Activated naive CD8-positive, alpha-beta T cell treated with anti-CD3 and anti-CD28 coated beads, Interleukin-2, amount 10 ng/mL, durations not matched to agents 7 days and 5 days (primary cell): ENCODE measurements at regions not wholly inside any gene's neighbourhood (a gene's known extent, or its start where the extent isn't known, plus 50 kb on each side); places are given as distances from the start of the nearest gene placed in this dataset.

Experiments used
- ATAC-seq: fragments of 150-1000 bp; cut with Tn5 transposase; one replicate; pipeline ENCODE4 v1.10.0; 2021; ENCODE audit warnings: low read depth, moderate library complexity
- POLR2A ChIA-PET: fragments of 350-600 bp; sonication (Branson Sonifier 250); formaldehyde crosslinking; loops from one replicate; lab custom pipeline; 2021; ENCODE audit warnings: antibody characterized with exemption; lab: Charles Lee
- DNase-seq: peaks from one replicate; pipeline ENCODE4 v3.0.0; 2021
- H3K27ac Mint-ChIP-seq: one replicate; pipeline ENCODE4 v1.8.0; 2022; ENCODE audit warnings: mild to moderate bottlenecking, mixed read lengths
- H3K27me3 Mint-ChIP-seq: one replicate; pipeline ENCODE4 v1.8.0; 2022; ENCODE audit warnings: mild to moderate bottlenecking, moderate library complexity, mixed read lengths
- H3K36me3 Mint-ChIP-seq: one replicate; pipeline ENCODE4 v1.8.0; 2021; ENCODE audit warnings: mild to moderate bottlenecking, mixed read lengths
- H3K4me1 Mint-ChIP-seq: one replicate; pipeline ENCODE4 v1.8.0; 2021; ENCODE audit warnings: mixed read lengths
- H3K4me3 Mint-ChIP-seq: one replicate; pipeline ENCODE4 v1.8.0; 2022; ENCODE audit warnings: mild to moderate bottlenecking, moderate library complexity, mixed read lengths
- H3K9me3 Mint-ChIP-seq: one replicate; pipeline ENCODE4 v1.8.0; 2021; ENCODE audit warnings: mixed read lengths

DNA sequence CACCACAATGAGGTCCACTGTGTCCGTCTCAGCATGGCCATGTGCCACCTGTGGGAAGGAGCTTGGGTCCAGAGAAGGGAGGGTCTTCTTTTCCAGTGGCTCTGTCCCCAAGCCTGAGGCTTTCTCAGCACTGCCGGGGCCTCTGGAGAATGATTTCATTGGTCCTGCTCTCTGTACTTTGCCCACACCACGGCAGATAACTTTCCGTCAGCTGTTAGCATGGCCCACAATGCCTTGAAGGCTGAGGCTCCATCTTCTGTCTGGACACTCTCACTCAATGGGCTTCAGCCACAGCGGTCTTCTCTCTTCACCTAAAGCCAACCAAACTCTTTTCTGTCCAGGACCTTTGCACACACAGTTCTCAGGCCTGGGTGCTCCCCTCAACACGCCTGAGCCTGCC is 192.5 kb downstream of the CXCL12 start:
- DNase-seq: no peak
- H3K4me1 Mint-ChIP-seq: no peaks in the 10 kb centered on the region
- POLR2A ChIA-PET: no interaction called here
- no peak overlapping the region for H3K4me3 Mint-ChIP-seq
- no peak overlapping the region for H3K27ac Mint-ChIP-seq
- no peaks in the 10 kb centered on the region for H3K36me3 Mint-ChIP-seq
- ATAC-seq: no peak
- peaks cover 5% of the 10 kb centered on the region for H3K27me3 Mint-ChIP-seq
- H3K9me3 Mint-ChIP-seq: no peaks in the 10 kb centered on the region

DNA sequence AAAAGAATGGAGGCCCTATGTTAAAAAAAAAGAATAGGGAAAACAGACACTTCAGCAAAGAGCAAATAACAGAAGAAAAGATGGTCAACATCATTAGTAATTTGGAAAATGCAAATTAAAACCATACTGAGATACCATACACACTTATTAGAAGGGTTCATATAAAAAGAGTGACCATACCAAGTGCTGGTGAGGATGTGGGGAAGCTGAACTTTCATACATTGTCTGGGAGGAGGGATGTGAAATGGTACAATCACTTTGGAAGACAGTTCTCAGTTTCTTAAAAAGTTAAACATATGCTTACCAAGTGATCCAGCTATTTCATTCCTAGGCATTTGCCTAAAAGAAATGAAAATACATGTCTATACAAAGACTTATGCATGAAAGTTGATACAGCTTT is 194.4 kb downstream of the CXCL12 start:
- H3K4me1 Mint-ChIP-seq: no peaks in the 10 kb centered on the region
- no peak for ATAC-seq
- H3K4me3 Mint-ChIP-seq: no peak overlapping the region
- no peaks in the 10 kb centered on the region for H3K9me3 Mint-ChIP-seq
- POLR2A ChIA-PET: no interaction called here
- H3K27me3 Mint-ChIP-seq: peaks cover 3% of the 10 kb centered on the region
- no peak overlapping the region for H3K27ac Mint-ChIP-seq
- DNase-seq: no peak
- no peaks in the 10 kb centered on the region for H3K36me3 Mint-ChIP-seq

DNA sequence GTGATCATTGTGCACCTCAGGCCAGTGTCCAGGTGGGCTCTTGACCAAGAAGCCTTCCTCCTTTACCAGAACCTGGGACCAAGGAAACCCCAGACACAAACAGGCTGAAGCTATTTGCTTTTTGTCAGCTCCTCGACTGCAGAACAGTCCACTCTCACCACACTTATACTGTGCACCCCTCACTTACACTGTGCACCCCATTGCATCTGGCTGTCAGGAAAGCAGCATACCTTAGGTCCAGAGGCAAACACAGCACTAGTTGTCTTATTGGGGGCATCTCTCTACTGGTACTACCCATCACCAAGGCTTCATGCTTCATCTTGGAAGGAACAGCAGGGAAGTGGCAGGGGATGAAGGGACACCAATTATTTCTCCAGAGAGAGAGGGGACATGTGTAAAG is 198.1 kb downstream of the CXCL12 start:
- no peaks in the 10 kb centered on the region for H3K27me3 Mint-ChIP-seq
- H3K27ac Mint-ChIP-seq: no peak overlapping the region

DNA sequence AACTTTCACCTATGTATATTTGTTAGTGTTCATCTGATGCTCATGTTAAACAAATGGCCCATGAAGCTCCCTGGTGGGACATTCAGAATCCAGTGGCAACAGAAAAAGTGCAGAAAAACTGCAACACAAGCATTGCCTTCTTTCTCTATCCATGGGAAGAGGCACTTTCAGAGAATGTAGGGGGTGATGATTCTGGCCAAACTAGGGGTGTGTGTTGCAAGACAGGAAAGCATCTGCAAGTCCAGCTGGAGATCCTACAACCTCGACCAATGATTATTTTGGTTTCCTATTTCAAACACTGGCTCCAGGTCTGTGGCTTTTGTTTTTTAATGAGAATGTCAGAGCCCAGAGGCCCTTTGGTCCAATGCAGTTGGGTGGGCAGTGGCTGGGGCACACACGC is 198.7 kb downstream of the CXCL12 start:
- H3K36me3 Mint-ChIP-seq: no peaks in the 10 kb centered on the region
- no peaks in the 10 kb centered on the region for H3K9me3 Mint-ChIP-seq
- DNase-seq (no peak), ATAC-seq (no peak)
- H3K4me1 Mint-ChIP-seq: no peaks in the 10 kb centered on the region
- H3K27ac Mint-ChIP-seq: no peak overlapping the region
- no peaks in the 10 kb centered on the region for H3K27me3 Mint-ChIP-seq
- POLR2A ChIA-PET: no interaction called here
- H3K4me3 Mint-ChIP-seq: no peak overlapping the region

More for the DNA sequence above, 198.1 kb downstream of the CXCL12 start:
- POLR2A ChIA-PET: no interaction called here
- no peak overlapping the region for H3K4me3 Mint-ChIP-seq
- H3K9me3 Mint-ChIP-seq: no peaks in the 10 kb centered on the region
- no peaks in the 10 kb centered on the region for H3K36me3 Mint-ChIP-seq
- H3K4me1 Mint-ChIP-seq: no peaks in the 10 kb centered on the region
- DNase-seq: no peak
- ATAC-seq: no peak

DNA sequence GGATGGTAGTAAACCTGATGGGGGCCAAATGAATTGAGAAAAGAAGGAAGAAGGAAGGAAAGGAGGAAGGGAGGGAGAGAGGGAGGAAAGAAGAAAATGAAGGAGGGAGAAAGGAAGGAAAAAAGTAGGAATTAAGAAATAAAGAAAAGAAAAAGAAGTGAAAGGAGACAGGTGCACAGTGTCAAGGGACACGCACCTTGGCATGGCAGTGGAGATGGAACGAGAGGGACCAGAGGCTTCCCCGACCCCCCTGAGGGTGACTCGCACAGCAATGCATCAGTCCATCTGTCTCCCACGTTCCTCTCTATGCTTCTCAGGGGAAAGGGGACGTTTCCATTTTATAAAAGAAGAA is 199.6 kb downstream of the CXCL12 start:
- no peak overlapping the region for H3K4me3 Mint-ChIP-seq
- POLR2A ChIA-PET: no interaction called here

DNA sequence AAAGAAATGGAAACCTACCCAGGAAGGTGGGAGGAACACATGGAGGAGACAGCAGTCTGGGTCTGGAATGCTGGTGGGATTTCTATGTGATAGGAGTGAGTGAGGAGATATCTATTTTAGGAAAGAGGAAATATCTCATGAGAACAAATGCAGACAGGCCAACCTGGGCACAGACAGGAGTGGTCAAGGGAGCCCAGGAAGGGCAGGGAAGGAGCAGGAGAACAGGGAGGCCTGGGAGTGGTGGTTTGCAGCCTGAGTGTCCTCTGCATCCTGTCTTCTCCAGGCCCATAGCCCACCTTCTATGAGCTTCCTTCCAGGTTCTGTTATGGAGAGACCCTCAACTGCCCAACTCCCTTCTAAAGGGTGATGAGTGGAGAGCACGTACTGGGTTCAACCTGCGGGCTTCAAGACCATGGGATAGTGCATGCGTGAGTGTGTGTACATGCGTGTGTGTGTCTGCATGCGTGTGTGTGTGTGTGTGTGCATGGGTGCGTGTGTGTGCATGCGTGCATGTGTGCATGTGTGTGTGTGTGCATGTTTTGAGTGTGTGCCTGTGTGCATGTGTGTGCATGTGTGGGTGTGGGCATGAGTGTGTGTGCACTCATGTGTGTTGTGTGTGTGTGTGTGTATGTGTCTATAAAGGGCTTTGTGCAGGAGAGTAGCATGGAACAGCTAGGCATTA is 200.1 kb downstream of the CXCL12 start:
- H3K36me3 Mint-ChIP-seq: no peaks in the 10 kb centered on the region
- H3K9me3 Mint-ChIP-seq: no peaks in the 10 kb centered on the region
- H3K27me3 Mint-ChIP-seq: no peaks in the 10 kb centered on the region
- ATAC-seq (no peak), DNase-seq (no peak)
- H3K27ac Mint-ChIP-seq: no peak overlapping the region
- no peaks in the 10 kb centered on the region for H3K4me1 Mint-ChIP-seq
- POLR2A ChIA-PET: no interaction called here
- H3K4me3 Mint-ChIP-seq: no peak overlapping the region

More for the DNA sequence above, 199.6 kb downstream of the CXCL12 start:
- no peaks in the 10 kb centered on the region for H3K36me3 Mint-ChIP-seq
- H3K9me3 Mint-ChIP-seq: no peaks in the 10 kb centered on the region
- H3K27me3 Mint-ChIP-seq: no peaks in the 10 kb centered on the region
- H3K27ac Mint-ChIP-seq: no peak overlapping the region
- DNase-seq: no peak
- no peak for ATAC-seq
- H3K4me1 Mint-ChIP-seq: no peaks in the 10 kb centered on the region

DNA sequence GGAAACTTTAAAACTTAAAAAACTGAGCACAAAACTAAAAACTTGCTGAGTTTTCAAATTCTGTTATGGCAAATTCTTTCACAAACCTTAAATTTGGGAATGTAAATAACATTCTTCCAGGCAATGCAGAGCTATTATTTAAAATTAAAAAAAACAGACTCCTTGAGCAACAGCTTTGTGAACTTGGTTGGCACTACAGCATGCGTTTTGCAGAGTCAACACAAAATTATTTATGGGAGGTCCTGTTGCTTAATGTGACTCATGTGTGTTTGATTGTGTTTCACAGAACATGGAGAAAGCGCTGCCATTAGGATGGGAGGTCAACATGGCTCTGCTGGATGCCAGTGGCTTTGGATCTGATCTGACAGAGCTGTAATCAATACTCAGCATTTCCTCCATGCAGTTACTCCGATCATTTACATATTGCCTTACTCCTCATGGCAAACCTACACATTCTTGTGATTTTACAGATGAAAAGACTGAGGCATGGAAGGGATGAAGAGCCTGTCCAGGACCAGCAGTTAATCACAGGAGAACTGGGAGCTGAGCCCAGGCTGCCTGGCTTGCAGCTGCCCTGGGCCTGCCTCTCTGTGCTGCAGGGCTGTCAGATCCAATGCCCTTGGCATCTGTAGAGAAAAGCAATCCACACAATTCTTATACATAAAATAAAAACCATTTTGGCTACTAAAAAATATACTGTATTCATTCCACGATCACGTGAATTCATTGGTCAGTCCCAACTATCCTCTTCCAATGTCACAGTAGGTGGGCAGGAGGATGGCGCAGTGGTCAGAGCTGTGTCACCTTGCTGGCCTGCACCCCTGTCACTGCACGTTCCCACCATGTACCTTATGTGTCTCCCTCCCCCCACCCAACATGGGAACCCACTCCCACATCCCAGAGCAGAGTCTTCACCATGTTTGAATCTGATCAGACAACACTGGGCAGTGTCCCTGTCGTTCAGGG is 200.9 kb downstream of the CXCL12 start:
- no peaks in the 10 kb centered on the region for H3K4me1 Mint-ChIP-seq
- H3K9me3 Mint-ChIP-seq: no peaks in the 10 kb centered on the region
- H3K4me3 Mint-ChIP-seq: no peak overlapping the region
- POLR2A ChIA-PET: no interaction called here
- no peak for DNase-seq
- ATAC-seq: no peak
- H3K36me3 Mint-ChIP-seq: no peaks in the 10 kb centered on the region
- H3K27ac Mint-ChIP-seq: no peak overlapping the region
- H3K27me3 Mint-ChIP-seq: no peaks in the 10 kb centered on the region

DNA sequence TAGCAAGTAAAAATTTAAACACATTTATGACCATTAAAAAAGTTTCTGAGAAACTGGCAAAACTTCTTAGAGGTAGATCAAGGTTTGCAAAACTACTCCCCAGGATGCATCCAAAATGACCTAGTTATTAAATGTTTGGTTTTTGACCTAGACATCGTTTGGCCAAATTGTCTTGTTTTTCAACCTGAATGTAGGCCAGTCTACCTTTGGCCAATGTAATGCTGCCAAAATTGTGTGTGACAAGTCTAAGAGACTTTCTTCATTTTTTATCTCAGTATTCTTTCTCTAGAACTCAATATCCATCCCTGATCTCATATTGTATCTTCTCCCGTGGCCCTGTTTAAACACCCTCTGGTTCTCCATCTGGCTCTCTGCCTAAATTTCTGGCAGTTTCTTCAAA is 202.0 kb downstream of the CXCL12 start:
- no peak for DNase-seq
- Mint-ChIP-seq H3K4me1 (no peaks in the 10 kb centered on the region), H3K9me3 (no peaks in the 10 kb centered on the region), H3K4me3 (no peak overlapping the region), H3K27me3 (no peaks in the 10 kb centered on the region), H3K27ac (no peak overlapping the region), H3K36me3 (no peaks in the 10 kb centered on the region)
- ATAC-seq: no peak
- POLR2A ChIA-PET: no interaction called here

DNA sequence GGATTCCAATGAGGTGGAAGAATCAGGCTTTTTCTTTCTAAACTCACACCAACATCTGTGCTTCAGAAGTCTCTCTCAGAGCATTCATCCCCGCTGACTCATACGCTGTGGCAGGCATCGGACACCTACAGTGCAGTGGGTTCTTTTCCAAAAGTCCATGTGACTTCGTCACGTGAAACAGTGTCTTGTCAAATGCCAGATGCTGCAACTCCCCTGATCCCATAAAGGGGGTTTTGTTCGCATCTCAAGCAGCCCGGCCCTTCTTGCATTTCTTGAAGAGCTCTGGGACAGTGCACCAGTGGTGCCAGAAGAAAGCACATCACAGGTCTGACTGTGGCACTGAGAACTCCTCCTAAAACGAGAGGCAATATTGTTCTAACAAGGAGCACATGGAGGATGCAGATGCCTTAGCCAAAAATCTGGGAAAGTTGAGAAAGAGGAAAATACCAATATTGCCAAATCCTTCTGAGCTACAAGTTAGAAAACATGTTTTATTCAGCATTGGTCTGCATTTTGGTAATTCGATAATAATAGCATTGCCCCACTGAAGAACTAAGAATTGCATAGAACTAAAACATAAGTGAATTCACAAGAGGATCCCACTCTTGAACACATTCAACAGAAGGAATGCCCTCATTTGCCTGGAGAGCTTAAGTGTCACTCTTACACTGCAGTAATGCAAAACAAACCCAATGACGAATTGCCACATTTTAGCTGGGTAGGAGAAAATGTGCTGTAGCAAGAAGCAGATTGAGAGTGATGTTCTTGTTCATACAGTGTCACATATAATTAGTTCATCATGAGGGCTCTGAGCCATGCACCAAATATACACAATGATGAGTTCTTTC is 204.4 kb downstream of the CXCL12 start:
- Mint-ChIP-seq H3K9me3 (no peaks in the 10 kb centered on the region), H3K4me3 (no peak overlapping the region), H3K27me3 (no peaks in the 10 kb centered on the region), H3K27ac (no peak overlapping the region), H3K4me1 (no peaks in the 10 kb centered on the region), H3K36me3 (no peaks in the 10 kb centered on the region)
- ATAC-seq: no peak
- POLR2A ChIA-PET: no interaction called here
- no peak for DNase-seq

DNA sequence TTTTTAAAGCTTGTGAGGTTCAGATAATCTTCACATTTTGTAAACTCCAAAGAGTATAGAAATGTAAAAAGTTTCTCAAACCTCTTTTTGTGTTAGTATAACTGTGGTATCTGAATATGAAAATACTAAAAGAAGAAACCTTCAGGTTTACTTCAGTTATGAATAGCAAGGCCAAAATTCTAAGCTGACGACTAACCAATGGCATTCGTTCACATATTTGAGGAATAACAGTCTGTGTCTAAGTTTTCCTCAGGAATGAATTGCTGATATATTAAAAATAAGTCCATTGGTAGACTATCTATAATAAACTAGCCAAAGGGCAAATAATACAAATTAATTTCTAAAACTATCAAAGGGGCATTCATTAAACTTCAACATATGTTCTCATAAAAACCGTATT is 206.0 kb downstream of the CXCL12 start:
- H3K4me1 Mint-ChIP-seq: no peaks in the 10 kb centered on the region
- DNase-seq (no peak), ATAC-seq (no peak)
- no peaks in the 10 kb centered on the region for H3K27me3 Mint-ChIP-seq
- H3K4me3 Mint-ChIP-seq: no peak overlapping the region
- H3K27ac Mint-ChIP-seq: no peak overlapping the region
- POLR2A ChIA-PET: no interaction called here
- no peaks in the 10 kb centered on the region for H3K9me3 Mint-ChIP-seq
- no peaks in the 10 kb centered on the region for H3K36me3 Mint-ChIP-seq

DNA sequence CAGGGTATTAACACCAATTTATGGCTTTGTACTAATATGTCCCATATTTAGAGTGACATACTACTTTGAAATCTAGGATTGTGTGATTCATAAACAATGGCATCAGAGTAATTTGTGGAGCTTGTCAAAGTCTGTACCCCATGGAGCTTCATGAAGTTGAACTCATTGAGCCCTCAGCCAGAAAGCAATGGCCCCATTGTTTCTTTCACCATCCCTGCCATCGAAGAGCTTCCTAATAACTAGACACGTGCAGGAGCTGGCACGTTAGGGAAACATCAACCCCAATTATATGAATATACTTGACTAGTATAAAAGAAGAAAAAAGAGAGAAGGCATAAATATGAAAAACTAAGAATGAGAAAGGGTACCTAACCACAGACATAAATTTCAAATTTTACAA is 206.6 kb downstream of the CXCL12 start:
- Mint-ChIP-seq H3K27me3 (no peaks in the 10 kb centered on the region), H3K4me3 (no peak overlapping the region), H3K36me3 (no peaks in the 10 kb centered on the region), H3K9me3 (no peaks in the 10 kb centered on the region), H3K27ac (no peak overlapping the region), H3K4me1 (no peaks in the 10 kb centered on the region)
- POLR2A ChIA-PET: no interaction called here
- ATAC-seq (no peak), DNase-seq (no peak)

DNA sequence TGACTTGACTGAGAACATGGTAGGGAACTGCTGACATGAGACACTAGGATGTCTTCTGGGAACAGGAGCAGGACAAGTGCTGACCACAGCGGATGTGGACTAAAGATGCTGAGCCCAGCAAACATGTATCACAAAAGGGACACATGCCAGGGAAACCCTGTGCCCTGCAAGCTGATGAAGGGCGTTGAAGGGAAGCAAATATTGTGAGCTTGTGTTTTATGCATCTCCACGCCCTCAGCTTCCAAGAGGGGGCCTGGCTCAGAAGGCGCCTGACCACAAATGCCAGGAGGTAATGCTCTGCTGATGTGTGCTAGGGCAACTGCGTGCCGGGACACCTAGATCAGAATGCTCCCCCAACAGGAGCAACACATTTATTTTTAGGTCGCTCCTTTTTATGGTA is 207.3 kb downstream of the CXCL12 start:
- ATAC-seq (no peak), DNase-seq (no peak)
- Mint-ChIP-seq H3K27me3 (no peaks in the 10 kb centered on the region), H3K4me1 (no peaks in the 10 kb centered on the region), H3K9me3 (no peaks in the 10 kb centered on the region), H3K4me3 (no peak overlapping the region), H3K36me3 (no peaks in the 10 kb centered on the region), H3K27ac (no peak overlapping the region)
- POLR2A ChIA-PET: no interaction called here

DNA sequence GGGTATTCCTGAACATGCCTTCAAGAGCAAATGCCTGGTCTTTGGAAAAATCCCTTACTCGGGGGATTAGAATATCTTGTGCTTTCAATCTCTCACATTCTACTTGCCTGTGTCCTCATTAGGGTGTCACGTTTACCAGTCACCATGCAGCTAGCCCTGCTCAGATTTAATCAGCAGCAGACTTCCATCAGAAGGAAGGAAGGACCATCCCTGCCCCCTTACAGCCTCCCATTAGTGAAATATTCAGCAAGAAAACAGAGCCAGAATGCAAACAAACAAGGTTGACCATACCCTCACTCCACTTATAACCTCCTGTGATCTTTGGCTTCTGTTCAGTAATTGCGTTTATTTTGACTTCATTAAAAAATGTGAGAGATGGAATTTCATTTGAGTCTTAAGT is 208.6 kb downstream of the CXCL12 start:
- H3K27ac Mint-ChIP-seq: no peak overlapping the region
- H3K9me3 Mint-ChIP-seq: no peaks in the 10 kb centered on the region
- no peaks in the 10 kb centered on the region for H3K27me3 Mint-ChIP-seq
- DNase-seq (no peak), ATAC-seq (no peak)
- POLR2A ChIA-PET: no interaction called here
- H3K36me3 Mint-ChIP-seq: no peaks in the 10 kb centered on the region
- no peaks in the 10 kb centered on the region for H3K4me1 Mint-ChIP-seq
- no peak overlapping the region for H3K4me3 Mint-ChIP-seq

DNA sequence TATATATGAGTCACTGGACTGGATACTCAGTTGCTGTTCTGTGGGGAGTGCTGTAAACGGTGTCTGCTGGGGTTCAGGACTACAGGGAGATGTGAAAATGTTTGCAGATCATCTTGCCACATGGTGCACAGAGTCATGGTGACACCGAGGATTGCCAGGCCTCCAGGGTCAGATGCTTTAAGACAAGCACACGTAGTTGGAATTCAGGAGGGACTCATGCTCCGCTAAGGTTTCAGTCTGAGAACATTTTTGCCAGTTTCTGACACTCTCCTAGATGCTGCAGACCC is 211.3 kb downstream of the CXCL12 start:
- H3K4me3 Mint-ChIP-seq: no peak overlapping the region
- no peaks in the 10 kb centered on the region for H3K9me3 Mint-ChIP-seq
- DNase-seq (no peak), ATAC-seq (no peak)
- no peak overlapping the region for H3K27ac Mint-ChIP-seq
- no peaks in the 10 kb centered on the region for H3K36me3 Mint-ChIP-seq
- H3K4me1 Mint-ChIP-seq: no peaks in the 10 kb centered on the region
- POLR2A ChIA-PET: no interaction called here
- no peaks in the 10 kb centered on the region for H3K27me3 Mint-ChIP-seq
